22Rv1 (cell line): ENCODE measurements at regions not wholly inside any gene's neighbourhood (a gene's known extent, or its start where the extent isn't known, plus 50 kb on each side); places are given as distances from the start of the nearest gene placed in this dataset.

Source experiments
- CTCF ChIP-seq: fragments of 450-650 bp; IDR thresholded peaks from 2 replicates; pipeline ENCODE4 v1.5.1; 2017; ENCODE audit warnings: mild to moderate bottlenecking
- ZFX ChIP-seq: fragments of 450-650 bp; IDR thresholded peaks from 2 replicates; pipeline ENCODE4 v1.6.1; 2017; ENCODE audit warnings: antibody characterized with exemption, borderline replicate concordance

DNA sequence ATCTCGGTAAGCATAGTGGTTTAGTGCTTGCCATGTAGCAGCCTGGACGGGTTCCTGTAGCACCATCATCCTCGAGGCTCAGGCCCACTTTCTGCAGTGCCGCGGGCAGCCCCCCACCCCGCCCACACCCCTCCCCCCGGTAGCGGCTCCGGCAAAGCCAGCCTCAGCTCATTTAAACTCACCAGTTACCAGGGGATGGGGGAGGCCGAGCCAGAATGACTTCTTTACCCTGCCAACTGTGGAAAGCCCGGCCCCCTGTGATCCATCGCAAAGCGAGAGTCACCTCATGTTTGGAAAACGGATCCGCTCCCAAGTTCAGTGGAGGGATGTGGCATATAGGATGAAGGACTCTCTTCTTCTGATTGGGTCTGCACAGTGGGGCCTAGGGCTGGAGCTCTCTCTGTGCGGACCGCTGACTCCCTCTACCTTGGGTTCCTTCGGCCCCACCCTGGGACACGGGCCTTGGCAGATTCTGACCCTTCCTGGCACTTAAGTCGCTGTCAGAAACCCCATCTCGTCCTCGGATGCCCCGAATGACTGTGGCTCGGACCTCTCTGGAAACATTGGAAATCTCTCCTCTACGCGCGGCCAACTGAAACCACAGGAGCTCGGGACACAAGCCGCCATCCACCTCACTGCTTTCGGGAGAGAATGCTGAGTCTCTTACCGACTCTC, 337.8 kb upstream of the DEFB115 start:
- TF ChIP-seq CTCF = no peak
- TF ChIP-seq ZFX = no peak
